ENCODE measurements at regions not wholly inside any gene's neighbourhood (a gene's known extent, or its start where the extent isn't known, plus 50 kb on each side); places are given as distances from the start of the nearest gene placed in this dataset.

- TF ChIP-seq POLR2A (IDR thresholded peaks at IDR 0.05) (no peak), CTCF (IDR thresholded peaks at IDR 0.05) (no peak)
Observed at GRCh38 chr5:109945723-109946480, 256.2 kb downstream of the MAN2A1 start.
